ENCODE measurements at regions not wholly inside any gene's neighbourhood (a gene's known extent, or its start where the extent isn't known, plus 50 kb on each side); places are given as distances from the start of the nearest gene placed in this dataset.

GRCh38 chr2:216960671-216961268, 100.9 kb upstream of the TNP1 start:
- no peak for DNase-seq (ENCODE audit: low read depth)
- H3K4me3 ChIP-seq (ENCODE audit: low read depth, low read length), result no peak overlapping the region
- no peak for TF ChIP-seq CTCF (IDR thresholded peaks at IDR 0.05; ENCODE audit: low read depth, low read length)
- no peak for TF ChIP-seq MYC (IDR thresholded peaks at IDR 0.05; ENCODE audit: low read depth, low read length)
- no peak for TF ChIP-seq POLR2A (IDR thresholded peaks at IDR 0.05; ENCODE audit: extremely low read depth, insufficient read length)
- no peak for TF ChIP-seq MAX (IDR thresholded peaks at IDR 0.05; ENCODE audit: low read depth, low read length)

GRCh38 chr2:216959433-216959832, 99.6 kb upstream of the TNP1 start:
- no peak for DNase-seq (ENCODE audit: low read depth)
- H3K4me3 ChIP-seq (ENCODE audit: low read depth, low read length), result no peak overlapping the region
- TF ChIP-seq POLR2A (IDR thresholded peaks at IDR 0.05; ENCODE audit: extremely low read depth, insufficient read length) (no peak), MYC (IDR thresholded peaks at IDR 0.05; ENCODE audit: low read depth, low read length) (no peak), CTCF (IDR thresholded peaks at IDR 0.05; ENCODE audit: low read depth, low read length) (no peak), MAX (IDR thresholded peaks at IDR 0.05; ENCODE audit: low read depth, low read length) (no peak)

- H3K4me3 ChIP-seq (ENCODE audit: low read depth, low read length), result no peak overlapping the region
- no peak for DNase-seq (ENCODE audit: low read depth)
- TF ChIP-seq POLR2A (IDR thresholded peaks at IDR 0.05; ENCODE audit: extremely low read depth, insufficient read length), result no peak
- TF ChIP-seq MAX (IDR thresholded peaks at IDR 0.05; ENCODE audit: low read depth, low read length), result no peak
- TF ChIP-seq CTCF (IDR thresholded peaks at IDR 0.05; ENCODE audit: low read depth, low read length), result no peak
- TF ChIP-seq MYC (IDR thresholded peaks at IDR 0.05; ENCODE audit: low read depth, low read length), result no peak
These were observed 97.1 kb upstream of the TNP1 start for GRCh38 chr2:216956820-216957493.

- no peak overlapping the region for H3K4me3 ChIP-seq (ENCODE audit: low read depth, low read length)
- DNase-seq (ENCODE audit: low read depth), result no peak
- no peak for TF ChIP-seq MAX (IDR thresholded peaks at IDR 0.05; ENCODE audit: low read depth, low read length)
- TF ChIP-seq CTCF (IDR thresholded peaks at IDR 0.05; ENCODE audit: low read depth, low read length), result no peak
- no peak for TF ChIP-seq MYC (IDR thresholded peaks at IDR 0.05; ENCODE audit: low read depth, low read length)
- TF ChIP-seq POLR2A (IDR thresholded peaks at IDR 0.05; ENCODE audit: extremely low read depth, insufficient read length), result no peak
These were observed 91.3 kb upstream of the TNP1 start for GRCh38 chr2:216951171-216951570.

GRCh38 chr2:216950547-216950946, 90.7 kb upstream of the TNP1 start:
- DNase-seq (ENCODE audit: low read depth), result no peak
- H3K4me3 ChIP-seq (ENCODE audit: low read depth, low read length), result no peak overlapping the region
- TF ChIP-seq MAX (IDR thresholded peaks at IDR 0.05; ENCODE audit: low read depth, low read length) (no peak), POLR2A (IDR thresholded peaks at IDR 0.05; ENCODE audit: extremely low read depth, insufficient read length) (no peak), CTCF (IDR thresholded peaks at IDR 0.05; ENCODE audit: low read depth, low read length) (no peak)

Data from NB4 (cell line).